ENCODE measurements at regions not wholly inside any gene's neighbourhood (a gene's known extent, or its start where the extent isn't known, plus 50 kb on each side); places are given as distances from the start of the nearest gene placed in this dataset.

- Histone ChIP-seq H3K36me3 (ENCODE audit: insufficient read depth, low read length, poor library complexity, severe bottlenecking) (no peaks in the 10 kb centered on the region), H3K9me3 (ENCODE audit: low read depth, low read length, poor library complexity, severe bottlenecking) (no peaks in the 10 kb centered on the region), H3K4me1 (ENCODE audit: insufficient read depth, low read length, poor library complexity, severe bottlenecking) (no peaks in the 10 kb centered on the region), H3K27me3 (replicated peaks; ENCODE audit: insufficient read depth, low read depth, low read length, poor library complexity) (no peaks in the 10 kb centered on the region), H3K27ac (ENCODE audit: low read depth, low read length, poor library complexity, severe bottlenecking) (no peak overlapping the region), H3K4me3 (ENCODE audit: low read depth, low read length, poor library complexity, severe bottlenecking) (no peak overlapping the region)
- no TSS peak for BruUV-seq (replicated peaks)
- no peak for DNase-seq (ENCODE audit: low spot score)
- ChIA-PET CTCF (no interaction called here), POLR2A (ENCODE audit: low non-redundant PET) (no interaction called here)
- intact Hi-C loops (cut with micrococcal nuclease; ENCODE audit: unreplicated experiment) = no loop called here
- TF ChIP-seq CTCF (conservative IDR thresholded peaks at IDR 0.05; ENCODE audit: low read depth, low read length) (no peak), EZH2 (IDR thresholded peaks at IDR 0.05; ENCODE audit: borderline replicate concordance, low read depth, low read length, poor library complexity, severe bottlenecking) (no peak)
Measured at GRCh38 chr13:74845806-74846205, 636.2 kb downstream of the TBC1D4 start.

- no peaks in the 10 kb centered on the region for H3K9me3 ChIP-seq (ENCODE audit: low read depth, low read length, poor library complexity, severe bottlenecking)
- TF ChIP-seq CTCF (conservative IDR thresholded peaks at IDR 0.05; ENCODE audit: low read depth, low read length) (no peak), EZH2 (IDR thresholded peaks at IDR 0.05; ENCODE audit: borderline replicate concordance, low read depth, low read length, poor library complexity, severe bottlenecking) (no peak)
- ChIA-PET POLR2A (ENCODE audit: low non-redundant PET) (no interaction called here), CTCF (no interaction called here)
- no TSS peak for BruUV-seq (replicated peaks)
- no peak for DNase-seq (ENCODE audit: low spot score)
- H3K36me3 ChIP-seq (ENCODE audit: insufficient read depth, low read length, poor library complexity, severe bottlenecking) = no peaks in the 10 kb centered on the region
- H3K27ac ChIP-seq (ENCODE audit: low read depth, low read length, poor library complexity, severe bottlenecking) = no peak overlapping the region
- H3K4me1 ChIP-seq (ENCODE audit: insufficient read depth, low read length, poor library complexity, severe bottlenecking) = no peaks in the 10 kb centered on the region
- H3K27me3 ChIP-seq (replicated peaks; ENCODE audit: insufficient read depth, low read depth, low read length, poor library complexity) = no peaks in the 10 kb centered on the region
- H3K4me3 ChIP-seq (ENCODE audit: low read depth, low read length, poor library complexity, severe bottlenecking) = no peak overlapping the region
- intact Hi-C loops (cut with micrococcal nuclease; ENCODE audit: unreplicated experiment) = no loop called here
Measured at GRCh38 chr13:74841651-74842050, 640.3 kb downstream of the TBC1D4 start.

GRCh38 chr13:74841123-74841522, 640.8 kb downstream of the TBC1D4 start:
- intact Hi-C loops (cut with micrococcal nuclease; ENCODE audit: unreplicated experiment) = no loop called here
- TF ChIP-seq CTCF (conservative IDR thresholded peaks at IDR 0.05; ENCODE audit: low read depth, low read length) (no peak), EZH2 (IDR thresholded peaks at IDR 0.05; ENCODE audit: borderline replicate concordance, low read depth, low read length, poor library complexity, severe bottlenecking) (no peak)
- POLR2A ChIA-PET (ENCODE audit: low non-redundant PET) = no interaction called here
- Histone ChIP-seq H3K4me3 (ENCODE audit: low read depth, low read length, poor library complexity, severe bottlenecking) (no peak overlapping the region), H3K9me3 (ENCODE audit: low read depth, low read length, poor library complexity, severe bottlenecking) (no peaks in the 10 kb centered on the region), H3K4me1 (ENCODE audit: insufficient read depth, low read length, poor library complexity, severe bottlenecking) (no peaks in the 10 kb centered on the region), H3K36me3 (ENCODE audit: insufficient read depth, low read length, poor library complexity, severe bottlenecking) (no peaks in the 10 kb centered on the region), H3K27me3 (replicated peaks; ENCODE audit: insufficient read depth, low read depth, low read length, poor library complexity) (no peaks in the 10 kb centered on the region), H3K27ac (ENCODE audit: low read depth, low read length, poor library complexity, severe bottlenecking) (no peak overlapping the region)
- CTCF ChIA-PET = no interaction called here
- DNase-seq (ENCODE audit: low spot score) = no peak
- no TSS peak for BruUV-seq (replicated peaks)
